WTC11 (cell line): ENCODE measurements at regions not wholly inside any gene's neighbourhood (a gene's known extent, or its start where the extent isn't known, plus 50 kb on each side); places are given as distances from the start of the nearest gene placed in this dataset.

Experiments
- ATAC-seq: fragments of 200-7000 bp; cut with Tn5 transposase; 2 replicates; pipeline ENCODE4 v1.10.0; 2021; ENCODE audit warnings: mild to moderate bottlenecking, moderate library complexity
- CTCF ChIA-PET: fragments of 300-600 bp; sonication (Branson Sonifier 250); formaldehyde crosslinking; loops from one replicate; lab custom pipeline; 2021; ENCODE audit warnings: antibody characterized with exemption; lab: Charles Lee
- POLR2A ChIA-PET: fragments of 350-600 bp; sonication (Branson Sonifier 250); formaldehyde crosslinking; loops from one replicate; lab custom pipeline; 2021; ENCODE audit warnings: antibody characterized with exemption; lab: Charles Lee
- DNase-seq: peaks from one replicate; pipeline ENCODE4 v3.0.0; 2021; ENCODE audit warnings: low spot score
- H3K27ac Mint-ChIP-seq: 2 replicates; pipeline ENCODE4 v1.8.0; 2021; ENCODE audit warnings: mixed read lengths
- H3K27me3 Mint-ChIP-seq: 2 replicates; pipeline ENCODE4 v1.8.0; 2021; ENCODE audit warnings: low read depth, mild to moderate bottlenecking, moderate library complexity, mixed read lengths
- H3K36me3 Mint-ChIP-seq: 2 replicates; pipeline ENCODE4 v1.8.0; 2021; ENCODE audit warnings: mixed read lengths
- H3K4me1 Mint-ChIP-seq: 2 replicates; pipeline ENCODE4 v1.8.0; 2022; ENCODE audit warnings: mixed read lengths
- H3K4me3 Mint-ChIP-seq: 2 replicates; pipeline ENCODE4 v1.8.0; 2021; ENCODE audit warnings: mild to moderate bottlenecking, moderate library complexity, mixed read lengths
- H3K9me3 Mint-ChIP-seq: 2 replicates; pipeline ENCODE4 v1.8.0; 2021; ENCODE audit warnings: mixed read lengths
- ATF1 ChIP-seq: sonication (generic); formaldehyde crosslinking; IDR thresholded peaks from 2 replicates; pipeline ENCODE4 v1.8.1; 2023; ENCODE audit warnings: mild to moderate bottlenecking, moderate library complexity, missing genetic modification reagents
- ERG ChIP-seq: fragments of 250-450 bp; sonication (Bioruptor Pico); IDR thresholded peaks from 2 replicates; pipeline ENCODE4 v1.8.0; 2021; ENCODE audit warnings: mild to moderate bottlenecking
- GTF2I ChIP-seq: fragments of 250-450 bp; sonication (Bioruptor Pico); conservative IDR thresholded peaks from 2 replicates; pipeline ENCODE4 v1.4.0; 2021; ENCODE audit warnings: mild to moderate bottlenecking
- HMGA2 ChIP-seq: fragments of 250-450 bp; sonication (Bioruptor Pico); IDR thresholded peaks from 2 replicates; pipeline ENCODE4 v1.4.0; 2021; ENCODE audit warnings: mild to moderate bottlenecking, moderate library complexity
- NFYB ChIP-seq: sonication (generic); formaldehyde crosslinking; conservative IDR thresholded peaks from 2 replicates; pipeline ENCODE4 v1.8.0; 2022; ENCODE audit warnings: low read depth, missing genetic modification reagents
- TP53 ChIP-seq: sonication (generic); formaldehyde crosslinking; IDR thresholded peaks from 2 replicates; pipeline ENCODE4 v1.8.1; 2023; ENCODE audit warnings: mild to moderate bottlenecking, missing genetic modification reagents
- ZBTB21 ChIP-seq: sonication (generic); formaldehyde crosslinking; IDR thresholded peaks from 2 replicates; pipeline ENCODE4 v1.8.1; 2023; ENCODE audit warnings: mild to moderate bottlenecking, missing genetic modification reagents, borderline replicate concordance
- ZNF138 ChIP-seq: sonication (generic); formaldehyde crosslinking; conservative IDR thresholded peaks from 2 replicates; pipeline ENCODE4 v1.8.1; 2022; ENCODE audit warnings: mild to moderate bottlenecking, moderate library complexity, missing genetic modification reagents
- ZNF425 ChIP-seq: fragments of 250-450 bp; sonication (Bioruptor Pico); conservative IDR thresholded peaks from 2 replicates; pipeline ENCODE4 v1.9.0; 2021; ENCODE audit warnings: mild to moderate bottlenecking
- ZNF512 ChIP-seq: sonication (generic); formaldehyde crosslinking; IDR thresholded peaks from 2 replicates; pipeline ENCODE4 v1.8.1; 2022; ENCODE audit warnings: missing genetic modification reagents, borderline replicate concordance
- ZNF532 ChIP-seq: fragments of 250-450 bp; sonication (Bioruptor Pico); IDR thresholded peaks from 2 replicates; pipeline ENCODE4 v1.9.0; 2021; ENCODE audit warnings: mild to moderate bottlenecking, borderline replicate concordance
- ZNF671 ChIP-seq: fragments of 250-450 bp; sonication (Bioruptor Pico); IDR thresholded peaks from 2 replicates; pipeline ENCODE4 v1.8.0; 2021; ENCODE audit warnings: mild to moderate bottlenecking
- TF ChIP-seq, protein P1 (sequence below): sonication (generic); formaldehyde crosslinking; IDR thresholded peaks from 2 replicates; pipeline ENCODE4 v1.8.1; 2022; ENCODE audit warnings: mild to moderate bottlenecking, moderate library complexity, missing genetic modification reagents
- TF ChIP-seq, protein P2 (sequence below): fragments of 250-450 bp; sonication (Bioruptor Pico); IDR thresholded peaks from 2 replicates; pipeline ENCODE4 v1.9.0; 2021; ENCODE audit warnings: mild to moderate bottlenecking
- TF ChIP-seq, protein P3 (sequence below): sonication (generic); formaldehyde crosslinking; IDR thresholded peaks from 2 replicates; pipeline ENCODE4 v1.8.0; 2023; ENCODE audit warnings: missing genetic modification reagents, mild to moderate bottlenecking, borderline replicate concordance

- ChIA-PET POLR2A (no interaction called here), CTCF (no interaction called here)
- peaks cover 15% of the 10 kb centered on the region for H3K9me3 Mint-ChIP-seq
- H3K36me3 Mint-ChIP-seq = no peaks in the 10 kb centered on the region
- no peak for TF ChIP-seq ZNF532
- no peak for TF ChIP-seq GTF2I (CRISPR knock-in tag)
- TF ChIP-seq, protein P1, sequence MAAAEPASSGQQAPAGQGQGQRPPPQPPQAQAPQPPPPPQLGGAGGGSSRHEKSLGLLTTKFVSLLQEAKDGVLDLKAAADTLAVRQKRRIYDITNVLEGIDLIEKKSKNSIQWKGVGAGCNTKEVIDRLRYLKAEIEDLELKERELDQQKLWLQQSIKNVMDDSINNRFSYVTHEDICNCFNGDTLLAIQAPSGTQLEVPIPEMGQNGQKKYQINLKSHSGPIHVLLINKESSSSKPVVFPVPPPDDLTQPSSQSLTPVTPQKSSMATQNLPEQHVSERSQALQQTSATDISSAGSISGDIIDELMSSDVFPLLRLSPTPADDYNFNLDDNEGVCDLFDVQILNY (CRISPR knock-in tag) = no peak
- TF ChIP-seq ZBTB21 (CRISPR knock-in tag) = no peak
- no peak overlapping the region for H3K27ac Mint-ChIP-seq
- ATAC-seq = no peak; the same call in 1 of the 2 replicates
- DNase-seq = no peak
- no peak overlapping the region for H3K4me3 Mint-ChIP-seq
- no peaks in the 10 kb centered on the region; the same call in 1 of the 2 replicates for H3K27me3 Mint-ChIP-seq
- no peaks in the 10 kb centered on the region for H3K4me1 Mint-ChIP-seq
Observed at GRCh38 chr4:111954550-111954949, 190.7 kb upstream of the FAM241A start.

GRCh38 chr4:111955001-111955400 is 190.3 kb upstream of the FAM241A start:
- Mint-ChIP-seq H3K9me3 (peaks cover 10% of the 10 kb centered on the region), H3K4me1 (no peaks in the 10 kb centered on the region), H3K27ac (no peak overlapping the region), H3K4me3 (no peak overlapping the region), H3K36me3 (no peaks in the 10 kb centered on the region), H3K27me3 (no peaks in the 10 kb centered on the region)
- DNase-seq (no peak), ATAC-seq (no peak)
- TF ChIP-seq ERG (CRISPR knock-in tag) = no peak
- ChIA-PET POLR2A (no interaction called here), CTCF (no interaction called here)

DNA sequence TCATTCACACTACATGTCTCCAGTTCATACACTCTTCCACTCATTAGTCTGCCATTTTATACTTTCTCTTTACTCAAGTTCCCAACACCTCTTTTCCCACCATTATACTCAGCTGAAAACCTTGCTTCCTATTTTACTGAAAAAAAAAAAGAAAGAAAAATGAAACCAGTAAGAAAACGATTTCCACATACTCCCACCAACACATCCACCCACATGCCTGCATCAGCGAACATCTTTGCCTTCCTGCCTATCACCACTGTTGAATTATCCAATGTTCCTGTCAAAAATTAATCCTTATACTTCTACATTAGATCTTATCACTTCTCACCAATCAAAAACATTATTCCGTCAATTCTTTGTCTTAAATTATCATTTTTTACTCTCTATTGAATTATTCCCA is 188.1 kb upstream of the FAM241A start:
- no peak for DNase-seq
- H3K9me3 Mint-ChIP-seq = no peaks in the 10 kb centered on the region
- H3K4me1 Mint-ChIP-seq = no peaks in the 10 kb centered on the region
- ChIA-PET POLR2A (no interaction called here), CTCF (no interaction called here)
- ATAC-seq = no peak
- no peaks in the 10 kb centered on the region for H3K27me3 Mint-ChIP-seq
- H3K4me3 Mint-ChIP-seq = no peak overlapping the region
- H3K27ac Mint-ChIP-seq = no peak overlapping the region
- H3K36me3 Mint-ChIP-seq = no peaks in the 10 kb centered on the region
- TF ChIP-seq ZNF512 (CRISPR knock-in tag) = no peak
- no peak for TF ChIP-seq ZNF425 (CRISPR knock-in tag)
- TF ChIP-seq ZNF671 (CRISPR knock-in tag) = no peak
- no peak for TF ChIP-seq ATF1 (CRISPR knock-in tag)
- TF ChIP-seq TP53 (CRISPR knock-in tag) = no peak
- no peak for TF ChIP-seq ZNF138
- TF ChIP-seq, protein P1 (CRISPR knock-in tag) = no peak
- TF ChIP-seq, protein P2, sequence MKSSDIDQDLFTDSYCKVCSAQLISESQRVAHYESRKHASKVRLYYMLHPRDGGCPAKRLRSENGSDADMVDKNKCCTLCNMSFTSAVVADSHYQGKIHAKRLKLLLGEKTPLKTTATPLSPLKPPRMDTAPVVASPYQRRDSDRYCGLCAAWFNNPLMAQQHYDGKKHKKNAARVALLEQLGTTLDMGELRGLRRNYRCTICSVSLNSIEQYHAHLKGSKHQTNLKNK (CRISPR knock-in tag) = no peak
- no peak for TF ChIP-seq GTF2I (CRISPR knock-in tag)
- TF ChIP-seq, protein P3, sequence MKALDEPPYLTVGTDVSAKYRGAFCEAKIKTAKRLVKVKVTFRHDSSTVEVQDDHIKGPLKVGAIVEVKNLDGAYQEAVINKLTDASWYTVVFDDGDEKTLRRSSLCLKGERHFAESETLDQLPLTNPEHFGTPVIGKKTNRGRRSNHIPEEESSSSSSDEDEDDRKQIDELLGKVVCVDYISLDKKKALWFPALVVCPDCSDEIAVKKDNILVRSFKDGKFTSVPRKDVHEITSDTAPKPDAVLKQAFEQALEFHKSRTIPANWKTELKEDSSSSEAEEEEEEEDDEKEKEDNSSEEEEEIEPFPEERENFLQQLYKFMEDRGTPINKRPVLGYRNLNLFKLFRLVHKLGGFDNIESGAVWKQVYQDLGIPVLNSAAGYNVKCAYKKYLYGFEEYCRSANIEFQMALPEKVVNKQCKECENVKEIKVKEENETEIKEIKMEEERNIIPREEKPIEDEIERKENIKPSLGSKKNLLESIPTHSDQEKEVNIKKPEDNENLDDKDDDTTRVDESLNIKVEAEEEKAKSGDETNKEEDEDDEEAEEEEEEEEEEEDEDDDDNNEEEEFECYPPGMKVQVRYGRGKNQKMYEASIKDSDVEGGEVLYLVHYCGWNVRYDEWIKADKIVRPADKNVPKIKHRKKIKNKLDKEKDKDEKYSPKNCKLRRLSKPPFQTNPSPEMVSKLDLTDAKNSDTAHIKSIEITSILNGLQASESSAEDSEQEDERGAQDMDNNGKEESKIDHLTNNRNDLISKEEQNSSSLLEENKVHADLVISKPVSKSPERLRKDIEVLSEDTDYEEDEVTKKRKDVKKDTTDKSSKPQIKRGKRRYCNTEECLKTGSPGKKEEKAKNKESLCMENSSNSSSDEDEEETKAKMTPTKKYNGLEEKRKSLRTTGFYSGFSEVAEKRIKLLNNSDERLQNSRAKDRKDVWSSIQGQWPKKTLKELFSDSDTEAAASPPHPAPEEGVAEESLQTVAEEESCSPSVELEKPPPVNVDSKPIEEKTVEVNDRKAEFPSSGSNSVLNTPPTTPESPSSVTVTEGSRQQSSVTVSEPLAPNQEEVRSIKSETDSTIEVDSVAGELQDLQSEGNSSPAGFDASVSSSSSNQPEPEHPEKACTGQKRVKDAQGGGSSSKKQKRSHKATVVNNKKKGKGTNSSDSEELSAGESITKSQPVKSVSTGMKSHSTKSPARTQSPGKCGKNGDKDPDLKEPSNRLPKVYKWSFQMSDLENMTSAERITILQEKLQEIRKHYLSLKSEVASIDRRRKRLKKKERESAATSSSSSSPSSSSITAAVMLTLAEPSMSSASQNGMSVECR = no peak
- TF ChIP-seq HMGA2 = no peak
- no peak for TF ChIP-seq NFYB (CRISPR knock-in tag)
